ENCODE measurements at regions not wholly inside any gene's neighbourhood (a gene's known extent, or its start where the extent isn't known, plus 50 kb on each side); places are given as distances from the start of the nearest gene placed in this dataset.

DNA sequence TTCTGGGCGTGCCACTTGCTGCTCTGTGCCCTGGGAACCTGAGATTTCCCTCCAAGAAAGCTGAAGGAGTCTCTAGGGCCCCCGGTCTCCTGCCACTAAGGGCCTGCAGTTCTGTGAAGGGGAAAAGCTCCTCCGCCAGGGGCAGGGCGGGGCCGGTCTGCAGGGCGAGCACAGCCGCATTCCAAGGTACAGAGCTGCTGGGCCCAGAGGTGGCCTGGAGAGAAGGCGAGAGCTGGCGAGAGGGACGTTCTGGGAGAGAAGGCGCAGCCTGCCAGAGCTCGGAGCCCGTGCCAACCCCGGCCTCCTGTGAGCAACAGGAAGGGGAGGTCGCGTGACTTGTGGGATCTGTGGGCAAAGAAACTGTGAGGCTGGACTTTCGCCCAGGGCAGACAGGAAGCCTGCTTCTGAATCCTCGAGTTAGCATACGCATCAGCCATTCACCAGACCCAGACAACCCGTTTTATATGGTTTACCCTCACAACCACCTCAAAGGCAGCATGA is 500.4 kb downstream of the SHQ1 start:
- Histone ChIP-seq H3K9ac (replicated peaks; ENCODE audit: extremely low read depth, insufficient read depth, low read length) (no peak overlapping the region), H3K4me2 (ENCODE audit: insufficient read depth, low read length) (no peak overlapping the region), H3K27me3 (ENCODE audit: control insufficient read depth in 2 of 2, insufficient read depth in 2 of 2, low read length in 2 of 2) (peaks cover 25 to 26% of the 10 kb centered on the region in 2 experiments), H2AFZ (ENCODE audit: low read depth, low read length) (no peak overlapping the region), H3K4me3 (replicated peaks in 1 of 3; ENCODE audit: insufficient read depth in 1 of 3, low read depth in 1 of 3, low read length in 3 of 3) (no peak overlapping the region), H3K79me2 (ENCODE audit: control insufficient read depth, insufficient read depth, low read length) (no peaks in the 10 kb centered on the region), H3K4me1 (ENCODE audit: control insufficient read depth, extremely low read depth, insufficient read depth, low read length) (peaks cover 7% of the 10 kb centered on the region), H3K27ac (ENCODE audit: insufficient read depth, low read depth, low read length) (no peak overlapping the region), H3K9me3 (replicated peaks; ENCODE audit: control insufficient read depth, insufficient read depth, low read length) (no peaks in the 10 kb centered on the region), H4K20me1 (replicated peaks; ENCODE audit: control insufficient read depth, extremely low read depth, insufficient read depth, low read length) (no peaks in the 10 kb centered on the region), H3K36me3 (ENCODE audit: control insufficient read depth in 2 of 2, extremely low read depth in 1 of 2, insufficient read depth in 2 of 2, low read length in 2 of 2) (no peaks in the 10 kb centered on the region), H3K9me1 (replicated peaks; ENCODE audit: control insufficient read depth, extremely low read depth, insufficient read depth, low read length) (no peaks in the 10 kb centered on the region)
- CTCF ChIA-PET, result interaction anchor here (0.8 to 1.7 kb wide), 8 partner anchors 14 to 78 kb away, joined by 3 to 5 read pairs (median 4); no protein-coding TSS in a partner anchor
- intact Hi-C loops (cut with micrococcal nuclease) (loop anchor here (1.0 to 2.0 kb wide), 3 partner anchors 37 to 99 kb away; partner anchors contain the start of gene RYBP), dilution Hi-C loops (cut with MboI; ENCODE audit: extremely low pct_ligation_motif_present, low sequenced_read_pairs) (no loop called here)
- FAIRE-seq (peak; percentile 43), DNase-seq (ENCODE audit: low read depth, low spot score) (peak; percentile 92)
- BruUV-seq (replicated peaks), result no TSS peak
- TF ChIP-seq GATA2 (IDR thresholded peaks at IDR 0.05; ENCODE audit: insufficient read depth, insufficient read length, low read depth, low read length) (no peak), EZH2 (IDR thresholded peaks at IDR 0.05; ENCODE audit: borderline replicate concordance, low read depth, low read length, severe bottlenecking) (no peak), POLR2AphosphoS5 (IDR thresholded peaks at IDR 0.05; ENCODE audit: insufficient read depth, low read depth, low read length) (peak; percentile 53), CTCF (IDR thresholded peaks at IDR 0.05; ENCODE audit: extremely low read depth in 1 of 2, insufficient read depth in 1 of 2, low read depth in 1 of 2, low read length in 2 of 2) (peak in 1 of 2 donors; percentile 26), POLR2A (IDR thresholded peaks at IDR 0.05; ENCODE audit: low read depth, low read length) (peak; percentile 40)
- POLR2A ChIA-PET, result interaction anchor here (0.8 kb wide), 1 partner anchor 44 kb away, joined by 3 read pairs; no protein-coding TSS in a partner anchor

- Histone ChIP-seq H3K4me1 (ENCODE audit: control insufficient read depth, extremely low read depth, insufficient read depth, low read length) (peaks cover 7% of the 10 kb centered on the region), H3K27ac (ENCODE audit: insufficient read depth, low read depth, low read length) (no peak overlapping the region), H3K27me3 (ENCODE audit: control insufficient read depth in 2 of 2, insufficient read depth in 2 of 2, low read length in 2 of 2) (peaks cover 20 to 21% of the 10 kb centered on the region in 2 experiments), H3K9me3 (replicated peaks; ENCODE audit: control insufficient read depth, insufficient read depth, low read length) (no peaks in the 10 kb centered on the region), H3K4me3 (replicated peaks in 1 of 3; ENCODE audit: insufficient read depth in 1 of 3, low read depth in 1 of 3, low read length in 3 of 3) (no peak overlapping the region), H3K79me2 (ENCODE audit: control insufficient read depth, insufficient read depth, low read length) (no peaks in the 10 kb centered on the region), H4K20me1 (replicated peaks; ENCODE audit: control insufficient read depth, extremely low read depth, insufficient read depth, low read length) (no peaks in the 10 kb centered on the region), H3K4me2 (ENCODE audit: insufficient read depth, low read length) (no peak overlapping the region), H2AFZ (ENCODE audit: low read depth, low read length) (no peak overlapping the region), H3K9ac (replicated peaks; ENCODE audit: extremely low read depth, insufficient read depth, low read length) (no peak overlapping the region), H3K9me1 (replicated peaks; ENCODE audit: control insufficient read depth, extremely low read depth, insufficient read depth, low read length) (no peaks in the 10 kb centered on the region), H3K36me3 (ENCODE audit: control insufficient read depth in 2 of 2, extremely low read depth in 1 of 2, insufficient read depth in 2 of 2, low read length in 2 of 2) (no peaks in the 10 kb centered on the region)
- FAIRE-seq (no peak), DNase-seq (ENCODE audit: low read depth, low spot score) (peak; percentile 21)
- ChIA-PET POLR2A (no interaction called here), CTCF (no interaction called here)
- intact Hi-C loops (cut with micrococcal nuclease) (loop anchor here (2.0 kb wide), 1 partner anchor 36 kb away; no protein-coding TSS in a partner anchor), dilution Hi-C loops (cut with MboI; ENCODE audit: extremely low pct_ligation_motif_present, low sequenced_read_pairs) (no loop called here)
- no peak for TF ChIP-seq FOS (IDR thresholded peaks at IDR 0.05; ENCODE audit: borderline replicate concordance, insufficient read depth, low read length)
- TF ChIP-seq POLR2A (IDR thresholded peaks at IDR 0.05; ENCODE audit: low read depth, low read length), result no peak
- TF ChIP-seq MAX (IDR thresholded peaks at IDR 0.05; ENCODE audit: insufficient read depth, insufficient read length), result no peak
- TF ChIP-seq POLR2AphosphoS5 (IDR thresholded peaks at IDR 0.05; ENCODE audit: insufficient read depth, low read depth, low read length), result no peak
- no peak for TF ChIP-seq MYC (IDR thresholded peaks at IDR 0.05; ENCODE audit: low read depth, low read length)
- no peak for TF ChIP-seq JUN (IDR thresholded peaks at IDR 0.05; ENCODE audit: borderline replicate concordance, insufficient read depth, insufficient read length, low read depth)
- no peak for TF ChIP-seq EZH2 (IDR thresholded peaks at IDR 0.05; ENCODE audit: borderline replicate concordance, low read depth, low read length, severe bottlenecking)
- BruUV-seq (replicated peaks), result no TSS peak
Measured at GRCh38 chr3:72346526-72346926, 501.7 kb downstream of the SHQ1 start.

Measured in endothelial cell of umbilical vein (primary cell).